ENCODE measurements at regions not wholly inside any gene's neighbourhood (a gene's known extent, or its start where the extent isn't known, plus 50 kb on each side); places are given as distances from the start of the nearest gene placed in this dataset.

DNA sequence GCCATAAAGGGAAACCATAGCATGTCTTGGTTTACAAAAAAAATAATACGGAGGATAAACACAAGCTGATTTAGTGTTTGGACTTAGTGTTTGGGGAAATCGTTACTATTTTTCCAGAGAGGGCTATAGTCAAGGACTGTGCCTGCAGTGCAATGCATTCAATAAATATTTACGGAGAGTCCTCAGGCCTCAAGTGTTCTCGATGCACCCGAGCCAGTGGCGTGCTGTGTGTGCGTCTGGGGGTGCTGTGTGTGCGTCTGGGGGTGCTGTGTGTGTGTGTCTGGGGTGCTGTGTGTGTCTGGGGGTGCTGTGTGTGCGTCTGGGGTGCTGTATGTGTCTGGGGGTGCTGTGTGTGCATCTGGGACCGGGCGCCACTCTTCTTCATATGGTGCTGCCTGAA lies 71.7 kb upstream of the GTF3A start:
- Mint-ChIP-seq H3K9me3 (peaks cover 0 to 3% (median 0%) of the 10 kb centered on the region in 11 donors), H3K4me1 (peaks cover 0 to 10% (median 0%) of the 10 kb centered on the region in 7 donors), H3K36me3 (no peaks in the 10 kb centered on the region), H3K4me3 (peak overlapping the region in 1 of 10 donors; percentile 43), H3K27ac (peak overlapping the region in 1 of 9 donors; percentile 57), H3K27me3 (peaks cover 2 to 22% (median 5%) of the 10 kb centered on the region in 5 donors)
- CTCF ChIA-PET = interaction anchor here (0.6 to 1.8 kb wide), 5 partner anchors 20 to 860 kb away, joined by 3 to 6 read pairs (median 4); no protein-coding TSS in a partner anchor
- Histone ChIP-seq H3K27ac (ENCODE audit: low read depth, low read length) (no peak overlapping the region), H3K36me3 (ENCODE audit: control insufficient read depth in 2 of 3, insufficient read depth in 3 of 3, low read length in 3 of 3) (no peaks in the 10 kb centered on the region), H3K27me3 (ENCODE audit: control insufficient read depth in 2 of 2, insufficient read depth in 2 of 2, low read length in 2 of 2) (no peaks in the 10 kb centered on the region), H3K9me3 (ENCODE audit: control insufficient read depth in 2 of 3, low read length in 3 of 3) (no peaks in the 10 kb centered on the region), H3K4me1 (ENCODE audit: control insufficient read depth in 2 of 2, insufficient read depth in 2 of 2, low read length in 2 of 2) (no peaks in the 10 kb centered on the region), H3K4me3 (ENCODE audit: low read length) (no peak overlapping the region)
- intact Hi-C loops (cut with micrococcal nuclease) = loop anchor here in 1 of 2 donors (10.0 kb wide), 1 partner anchor 178 kb away; the partner anchor contains the start of gene USP12
- DNase-seq (no peak), ATAC-seq (no peak)
- POLR2A ChIA-PET = no interaction called here

DNA sequence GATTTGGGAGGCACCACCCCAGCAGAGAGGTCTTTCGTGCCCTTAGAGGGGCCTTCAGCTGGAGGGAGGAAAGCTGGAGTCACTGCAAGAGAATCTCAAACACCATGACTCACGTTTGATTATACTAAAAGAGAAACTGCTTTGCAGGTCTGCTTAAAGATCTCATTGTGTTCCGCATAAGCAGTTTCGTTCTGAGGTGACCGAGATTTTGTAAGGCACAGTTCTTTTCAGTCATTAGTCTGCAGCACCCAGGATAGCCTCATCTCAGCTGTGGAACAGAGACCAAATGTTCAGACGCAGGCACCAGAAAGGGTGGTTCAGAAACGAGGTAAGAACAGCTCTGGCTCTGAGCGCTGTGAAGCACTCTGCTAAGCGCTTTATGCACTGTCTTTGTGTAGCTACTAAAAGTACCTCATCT lies 71.2 kb upstream of the GTF3A start:
- ATAC-seq (no peak), DNase-seq (peak in 1 of 9 donors; percentile 35)
- Histone ChIP-seq H3K4me1 (ENCODE audit: control insufficient read depth in 2 of 2, insufficient read depth in 2 of 2, low read length in 2 of 2) (no peaks in the 10 kb centered on the region), H3K27ac (ENCODE audit: low read depth, low read length) (no peak overlapping the region), H3K36me3 (ENCODE audit: control insufficient read depth in 2 of 3, insufficient read depth in 3 of 3, low read length in 3 of 3) (no peaks in the 10 kb centered on the region), H3K4me3 (ENCODE audit: low read length) (peak overlapping the region; percentile 9), H3K9me3 (ENCODE audit: control insufficient read depth in 2 of 3, low read length in 3 of 3) (no peaks in the 10 kb centered on the region), H3K27me3 (ENCODE audit: control insufficient read depth in 2 of 2, insufficient read depth in 2 of 2, low read length in 2 of 2) (no peaks in the 10 kb centered on the region)
- intact Hi-C loops (cut with micrococcal nuclease) = loop anchor here in 1 of 2 donors (10.0 kb wide), 1 partner anchor 178 kb away; the partner anchor contains the start of gene USP12
- Mint-ChIP-seq H3K36me3 (no peaks in the 10 kb centered on the region), H3K9me3 (peaks cover 0 to 3% (median 0%) of the 10 kb centered on the region in 11 donors), H3K4me1 (peaks cover 0 to 10% (median 0%) of the 10 kb centered on the region in 7 donors), H3K4me3 (peak overlapping the region in 1 of 10 donors; percentile 43), H3K27ac (peak overlapping the region in 2 of 9 donors; percentile 34 to 57), H3K27me3 (peaks cover 0 to 21% (median 4%) of the 10 kb centered on the region in 5 donors)
- CTCF ChIA-PET = interaction anchor here (0.7 to 1.8 kb wide), 3 partner anchors 19 to 859 kb away, joined by 4 to 6 read pairs (median 4); no protein-coding TSS in a partner anchor
- POLR2A ChIA-PET = no interaction called here

DNA sequence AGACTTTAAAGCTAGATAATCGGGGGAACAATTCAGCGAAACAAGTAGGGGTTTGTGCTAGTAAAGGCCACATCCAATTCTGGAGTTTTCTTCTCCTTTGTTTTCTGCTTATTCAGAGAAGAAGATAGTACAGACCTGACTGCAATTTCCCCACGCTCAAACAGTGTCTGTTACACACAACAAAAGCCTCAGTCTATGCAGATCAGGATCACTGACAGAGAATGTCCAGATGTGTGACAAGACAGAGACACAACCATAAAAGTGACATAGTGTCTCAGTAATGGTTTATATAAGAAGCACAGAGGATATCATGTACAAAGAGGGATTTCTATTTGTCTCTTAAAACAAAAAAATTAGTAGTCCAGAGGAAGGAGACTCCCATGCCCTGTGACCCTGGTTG lies 70.7 kb upstream of the GTF3A start:
- intact Hi-C loops (cut with micrococcal nuclease) = loop anchor here in 1 of 2 donors (10.0 kb wide), 1 partner anchor 179 kb away; the partner anchor contains the start of gene USP12
- no peaks in the 10 kb centered on the region for H3K9me3 ChIP-seq (ENCODE audit: control insufficient read depth in 2 of 3, low read length in 3 of 3)
- no peaks in the 10 kb centered on the region for H3K27me3 ChIP-seq (ENCODE audit: control insufficient read depth in 2 of 2, insufficient read depth in 2 of 2, low read length in 2 of 2)
- no peak for DNase-seq
- H3K36me3 ChIP-seq (ENCODE audit: control insufficient read depth in 2 of 3, insufficient read depth in 3 of 3, low read length in 3 of 3) = no peaks in the 10 kb centered on the region
- Mint-ChIP-seq H3K4me3 (no peak overlapping the region), H3K27ac (peak overlapping the region in 2 of 9 donors; percentile 34 to 38), H3K9me3 (peaks cover 0 to 3% (median 0%) of the 10 kb centered on the region in 11 donors), H3K36me3 (no peaks in the 10 kb centered on the region), H3K4me1 (peaks cover 0 to 10% (median 0%) of the 10 kb centered on the region in 7 donors), H3K27me3 (peaks cover 0 to 16% (median 3%) of the 10 kb centered on the region in 5 donors)
- CTCF ChIA-PET = interaction anchor here (0.8 to 1.8 kb wide), 2 partner anchors 19 to 477 kb away, joined by 4 to 6 read pairs; no protein-coding TSS in a partner anchor
- no peak for ATAC-seq
- H3K27ac ChIP-seq (ENCODE audit: low read depth, low read length) = no peak overlapping the region
- peak overlapping the region; percentile 9 for H3K4me3 ChIP-seq (ENCODE audit: low read length)
- POLR2A ChIA-PET = no interaction called here
- H3K4me1 ChIP-seq (ENCODE audit: control insufficient read depth in 2 of 2, insufficient read depth in 2 of 2, low read length in 2 of 2) = no peaks in the 10 kb centered on the region

DNA sequence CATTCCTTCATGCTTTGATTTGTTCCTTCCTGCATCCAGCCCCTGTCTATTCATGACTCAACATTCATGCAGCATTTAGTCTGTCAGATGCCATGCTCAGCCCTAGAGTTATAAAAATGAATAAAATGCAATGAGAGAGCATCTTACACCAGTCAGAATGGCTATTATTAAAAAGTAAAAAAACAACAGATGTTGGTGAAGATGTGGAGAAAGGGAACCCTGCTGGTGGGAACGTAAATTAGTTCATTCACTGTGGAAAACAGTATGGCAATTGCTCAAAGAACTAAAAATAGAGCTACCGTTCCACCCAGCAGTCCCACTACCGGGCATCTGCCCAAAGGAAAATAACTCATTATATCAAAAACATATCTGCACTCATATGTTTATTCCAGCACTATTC lies 70.0 kb upstream of the GTF3A start:
- Histone ChIP-seq H3K9me3 (ENCODE audit: control insufficient read depth in 2 of 3, low read length in 3 of 3) (no peaks in the 10 kb centered on the region), H3K27me3 (ENCODE audit: control insufficient read depth in 2 of 2, insufficient read depth in 2 of 2, low read length in 2 of 2) (no peaks in the 10 kb centered on the region), H3K36me3 (ENCODE audit: control insufficient read depth in 2 of 3, insufficient read depth in 3 of 3, low read length in 3 of 3) (no peaks in the 10 kb centered on the region), H3K4me1 (ENCODE audit: control insufficient read depth in 2 of 2, insufficient read depth in 2 of 2, low read length in 2 of 2) (no peaks in the 10 kb centered on the region), H3K27ac (ENCODE audit: low read depth, low read length) (no peak overlapping the region), H3K4me3 (ENCODE audit: low read length) (no peak overlapping the region)
- POLR2A ChIA-PET = no interaction called here
- Mint-ChIP-seq H3K36me3 (no peaks in the 10 kb centered on the region), H3K9me3 (peaks cover 0 to 3% (median 0%) of the 10 kb centered on the region in 11 donors), H3K27me3 (peaks cover 0 to 16% (median 5%) of the 10 kb centered on the region in 5 donors), H3K4me3 (no peak overlapping the region), H3K27ac (no peak overlapping the region), H3K4me1 (peaks cover 0 to 10% (median 0%) of the 10 kb centered on the region in 7 donors)
- ATAC-seq = no peak
- no peak for DNase-seq
- intact Hi-C loops (cut with micrococcal nuclease) = loop anchor here in 1 of 2 donors (10.0 kb wide), 1 partner anchor 180 kb away; the partner anchor contains the start of gene USP12
- CTCF ChIA-PET = interaction anchor here (1.1 kb wide), 1 partner anchor 630 kb away, joined by 4 read pairs; no protein-coding TSS in a partner anchor

DNA sequence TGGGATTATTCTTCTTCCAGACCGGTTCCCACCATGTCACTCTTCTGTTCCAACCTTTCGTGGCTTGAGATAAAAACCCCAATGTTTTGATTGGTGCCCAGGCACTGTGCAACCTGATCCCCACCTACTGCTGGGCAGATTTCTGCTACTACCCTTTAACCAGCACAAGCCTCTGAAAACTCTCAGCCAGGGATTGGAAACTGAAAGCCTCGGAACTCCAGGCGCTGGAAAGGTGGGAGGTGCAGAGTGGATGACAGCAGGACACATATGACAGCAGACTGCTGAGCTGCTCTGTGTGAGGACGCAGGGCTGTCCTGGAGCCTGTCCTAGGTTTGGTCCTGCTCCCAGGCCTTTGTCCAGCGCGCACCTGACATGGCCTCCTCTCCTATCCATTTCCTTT lies 68.5 kb upstream of the GTF3A start:
- Histone ChIP-seq H3K4me1 (ENCODE audit: control insufficient read depth in 2 of 2, insufficient read depth in 2 of 2, low read length in 2 of 2) (no peaks in the 10 kb centered on the region), H3K4me3 (ENCODE audit: low read length) (no peak overlapping the region), H3K9me3 (ENCODE audit: control insufficient read depth in 2 of 3, low read length in 3 of 3) (no peaks in the 10 kb centered on the region), H3K27ac (ENCODE audit: low read depth, low read length) (no peak overlapping the region), H3K27me3 (ENCODE audit: control insufficient read depth in 2 of 2, insufficient read depth in 2 of 2, low read length in 2 of 2) (no peaks in the 10 kb centered on the region), H3K36me3 (ENCODE audit: control insufficient read depth in 2 of 3, insufficient read depth in 3 of 3, low read length in 3 of 3) (no peaks in the 10 kb centered on the region)
- DNase-seq (no peak), ATAC-seq (no peak)
- H3K4me1 Mint-ChIP-seq = peaks cover 0 to 10% (median 0%) of the 10 kb centered on the region in 7 donors
- H3K9me3 Mint-ChIP-seq = peaks cover 0 to 3% (median 0%) of the 10 kb centered on the region in 11 donors
- CTCF ChIA-PET = no interaction called here
- POLR2A ChIA-PET = no interaction called here
- intact Hi-C loops (cut with micrococcal nuclease) = loop anchor here in 1 of 2 donors (5.0 to 10.0 kb wide), 2 partner anchors 84 to 181 kb away; partner anchors contain the start of genes RASL11A and USP12
- H3K27ac Mint-ChIP-seq = no peak overlapping the region
- H3K36me3 Mint-ChIP-seq = no peaks in the 10 kb centered on the region
- H3K4me3 Mint-ChIP-seq = no peak overlapping the region
- peaks cover 8 to 23% (median 13%) of the 10 kb centered on the region in 5 donors for H3K27me3 Mint-ChIP-seq

DNA sequence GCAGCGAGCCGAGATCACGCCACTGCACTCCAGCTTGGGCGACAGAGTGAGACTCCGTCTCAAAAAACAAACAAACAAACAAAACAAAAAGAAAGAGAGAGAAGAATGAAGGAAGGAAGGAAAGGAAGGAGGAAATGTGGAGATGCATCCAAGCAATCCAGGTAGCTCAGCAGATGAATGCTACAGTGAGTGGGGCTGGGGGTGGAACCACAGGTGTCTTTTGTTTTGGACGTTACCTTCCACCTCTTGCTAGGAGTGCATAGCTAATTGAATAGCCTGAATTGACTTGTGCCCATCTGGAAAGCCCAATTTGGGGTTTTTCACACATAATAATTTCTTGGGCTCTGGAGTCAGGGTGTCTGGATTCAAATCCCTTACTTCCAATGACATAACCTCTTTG lies 66.0 kb upstream of the GTF3A start:
- Histone ChIP-seq H3K4me3 (ENCODE audit: low read length) (no peak overlapping the region), H3K36me3 (ENCODE audit: control insufficient read depth in 2 of 3, insufficient read depth in 3 of 3, low read length in 3 of 3) (no peaks in the 10 kb centered on the region), H3K27me3 (ENCODE audit: control insufficient read depth in 2 of 2, insufficient read depth in 2 of 2, low read length in 2 of 2) (peaks cover 0 to 7% of the 10 kb centered on the region in 2 donors), H3K4me1 (ENCODE audit: control insufficient read depth in 2 of 2, insufficient read depth in 2 of 2, low read length in 2 of 2) (peaks cover 0 to 4% of the 10 kb centered on the region in 2 donors), H3K27ac (ENCODE audit: low read depth, low read length) (no peak overlapping the region), H3K9me3 (ENCODE audit: control insufficient read depth in 2 of 3, low read length in 3 of 3) (no peaks in the 10 kb centered on the region)
- no peak for ATAC-seq
- CTCF ChIA-PET = interaction anchor here (0.7 to 6.7 kb wide), 11 partner anchors 8 to 628 kb away, joined by 3 to 122 read pairs (median 3); no protein-coding TSS in a partner anchor
- Mint-ChIP-seq H3K27ac (no peak overlapping the region), H3K36me3 (no peaks in the 10 kb centered on the region), H3K27me3 (peaks cover 10 to 26% (median 18%) of the 10 kb centered on the region in 5 donors), H3K4me3 (no peak overlapping the region), H3K9me3 (no peaks in the 10 kb centered on the region), H3K4me1 (peaks cover 4 to 9% (median 5%) of the 10 kb centered on the region in 7 donors)
- POLR2A ChIA-PET = no interaction called here
- intact Hi-C loops (cut with micrococcal nuclease) = loop anchor here in 1 of 2 donors (5.0 to 10.0 kb wide), 2 partner anchors 86 to 184 kb away; partner anchors contain the start of genes RASL11A and USP12
- no peak for DNase-seq
